ENCODE measurements at regions not wholly inside any gene's neighbourhood (a gene's known extent, or its start where the extent isn't known, plus 50 kb on each side); places are given as distances from the start of the nearest gene placed in this dataset.
"Not testable (repeated sequence)": the region's sequence is repeated elsewhere in the genome, so short reads cannot be mapped to it uniquely, and the experiment has no call there.

- no peak for ATAC-seq
- Mint-ChIP-seq H3K27ac (no peak overlapping the region), H3K9me3 (ENCODE audit: insufficient read depth) (no peaks in the 10 kb centered on the region), H3K4me3 (no peak overlapping the region), H3K36me3 (ENCODE audit: low read depth) (no peaks in the 10 kb centered on the region), H3K4me1 (ENCODE audit: low read depth) (no peaks in the 10 kb centered on the region), H3K27me3 (ENCODE audit: low read depth) (peaks cover 29% of the 10 kb centered on the region)
- ChIA-PET POLR2A (no interaction called here), CTCF (no interaction called here)
- DNase-seq, result no peak
These were observed 56.7 kb downstream of the CCDC74A start for GRCh38 chr2:131584380-131584779.

- H3K27me3 Mint-ChIP-seq (ENCODE audit: low read depth), result peaks cover 25% of the 10 kb centered on the region
- CTCF ChIA-PET, result no interaction called here
- no peaks in the 10 kb centered on the region for H3K4me1 Mint-ChIP-seq (ENCODE audit: low read depth)
- DNase-seq, result no peak
- POLR2A ChIA-PET, result no interaction called here
- ATAC-seq, result no peak
- H3K36me3 Mint-ChIP-seq (ENCODE audit: low read depth), result no peaks in the 10 kb centered on the region
- no peaks in the 10 kb centered on the region for H3K9me3 Mint-ChIP-seq (ENCODE audit: insufficient read depth)
- no peak overlapping the region for H3K4me3 Mint-ChIP-seq
- H3K27ac Mint-ChIP-seq, result no peak overlapping the region
These were observed 57.3 kb downstream of the CCDC74A start for GRCh38 chr2:131584940-131585339.

- Mint-ChIP-seq H3K4me1 (ENCODE audit: low read depth) (no peaks in the 10 kb centered on the region), H3K9me3 (ENCODE audit: insufficient read depth) (no peaks in the 10 kb centered on the region), H3K4me3 (no peak overlapping the region), H3K36me3 (ENCODE audit: low read depth) (no peaks in the 10 kb centered on the region), H3K27ac (no peak overlapping the region), H3K27me3 (ENCODE audit: low read depth) (peaks cover 13% of the 10 kb centered on the region)
- no peak for DNase-seq
- CTCF ChIA-PET, result no interaction called here
- no peak for ATAC-seq
- POLR2A ChIA-PET, result no interaction called here
These were observed 60.6 kb downstream of the CCDC74A start for GRCh38 chr2:131588152-131588873.

- H3K4me3 Mint-ChIP-seq; H3K36me3 Mint-ChIP-seq (ENCODE audit: low read depth); ATAC-seq; POLR2A ChIA-PET; H3K4me1 Mint-ChIP-seq (ENCODE audit: low read depth); H3K27ac Mint-ChIP-seq; H3K9me3 Mint-ChIP-seq (ENCODE audit: insufficient read depth); DNase-seq; CTCF ChIA-PET; H3K27me3 Mint-ChIP-seq (ENCODE audit: low read depth): not testable (repeated sequence)
These were observed 61.4 kb downstream of the CCDC74A start for GRCh38 chr2:131589126-131589525.

- Mint-ChIP-seq H3K27me3 (ENCODE audit: low read depth) (peaks cover 11% of the 10 kb centered on the region), H3K36me3 (ENCODE audit: low read depth) (no peaks in the 10 kb centered on the region), H3K4me1 (ENCODE audit: low read depth) (no peaks in the 10 kb centered on the region), H3K9me3 (ENCODE audit: insufficient read depth) (no peaks in the 10 kb centered on the region), H3K27ac (no peak overlapping the region), H3K4me3 (no peak overlapping the region)
- ATAC-seq, result no peak
- POLR2A ChIA-PET, result no interaction called here
- DNase-seq, result no peak
- CTCF ChIA-PET, result no interaction called here
These were observed 62.7 kb downstream of the CCDC74A start for GRCh38 chr2:131590366-131590765.

GRCh38 chr2:131590896-131591295 lies 63.2 kb downstream of the CCDC74A start:
- POLR2A ChIA-PET, result no interaction called here
- no peak for ATAC-seq
- no peaks in the 10 kb centered on the region for H3K36me3 Mint-ChIP-seq (ENCODE audit: low read depth)
- H3K4me1 Mint-ChIP-seq (ENCODE audit: low read depth), result no peaks in the 10 kb centered on the region
- H3K27me3 Mint-ChIP-seq (ENCODE audit: low read depth), result peaks cover 12% of the 10 kb centered on the region
- H3K9me3 Mint-ChIP-seq (ENCODE audit: insufficient read depth), result no peaks in the 10 kb centered on the region
- no peak for DNase-seq
- no peak overlapping the region for H3K27ac Mint-ChIP-seq
- CTCF ChIA-PET, result no interaction called here
- H3K4me3 Mint-ChIP-seq, result no peak overlapping the region

- peaks cover 28% of the 10 kb centered on the region for H3K27me3 Mint-ChIP-seq (ENCODE audit: low read depth)
- POLR2A ChIA-PET; H3K27ac Mint-ChIP-seq; H3K4me1 Mint-ChIP-seq (ENCODE audit: low read depth); DNase-seq; H3K4me3 Mint-ChIP-seq; ATAC-seq; H3K9me3 Mint-ChIP-seq (ENCODE audit: insufficient read depth); H3K36me3 Mint-ChIP-seq (ENCODE audit: low read depth); CTCF ChIA-PET: not testable (repeated sequence)
These were observed 68.9 kb downstream of the CCDC74A start for GRCh38 chr2:131596561-131596960.

- peaks cover 24% of the 10 kb centered on the region for H3K27me3 Mint-ChIP-seq (ENCODE audit: low read depth)
- H3K36me3 Mint-ChIP-seq (ENCODE audit: low read depth); POLR2A ChIA-PET; ATAC-seq; CTCF ChIA-PET; H3K4me3 Mint-ChIP-seq; DNase-seq; H3K9me3 Mint-ChIP-seq (ENCODE audit: insufficient read depth); H3K4me1 Mint-ChIP-seq (ENCODE audit: low read depth); H3K27ac Mint-ChIP-seq: not testable (repeated sequence)
These were observed 74.8 kb downstream of the CCDC74A start for GRCh38 chr2:131602444-131602843.

GRCh38 chr2:131604652-131605051 lies 77.0 kb downstream of the CCDC74A start:
- H3K4me3 Mint-ChIP-seq; H3K9me3 Mint-ChIP-seq (ENCODE audit: insufficient read depth): not testable (repeated sequence)

GRCh38 chr2:131606366-131606765 lies 78.7 kb downstream of the CCDC74A start:
- H3K9me3 Mint-ChIP-seq (ENCODE audit: insufficient read depth); H3K27ac Mint-ChIP-seq; POLR2A ChIA-PET; CTCF ChIA-PET; H3K36me3 Mint-ChIP-seq (ENCODE audit: low read depth); H3K4me1 Mint-ChIP-seq (ENCODE audit: low read depth); DNase-seq; H3K4me3 Mint-ChIP-seq; ATAC-seq: not testable (repeated sequence)
- H3K27me3 Mint-ChIP-seq (ENCODE audit: low read depth), result peaks cover 15% of the 10 kb centered on the region

More at GRCh38 chr2:131604652-131605051, 77.0 kb downstream of the CCDC74A start:
- peaks cover 18% of the 10 kb centered on the region for H3K27me3 Mint-ChIP-seq (ENCODE audit: low read depth)
- POLR2A ChIA-PET; H3K36me3 Mint-ChIP-seq (ENCODE audit: low read depth); H3K27ac Mint-ChIP-seq; CTCF ChIA-PET; H3K4me1 Mint-ChIP-seq (ENCODE audit: low read depth); ATAC-seq; DNase-seq: not testable (repeated sequence)

- H3K4me1 Mint-ChIP-seq (ENCODE audit: low read depth); H3K27ac Mint-ChIP-seq; CTCF ChIA-PET; POLR2A ChIA-PET; ATAC-seq; H3K9me3 Mint-ChIP-seq (ENCODE audit: insufficient read depth); H3K4me3 Mint-ChIP-seq; DNase-seq; H3K36me3 Mint-ChIP-seq (ENCODE audit: low read depth): not testable (repeated sequence)
- peaks cover 13% of the 10 kb centered on the region for H3K27me3 Mint-ChIP-seq (ENCODE audit: low read depth)
These were observed 79.4 kb downstream of the CCDC74A start for GRCh38 chr2:131607056-131607455.

GRCh38 chr2:131614539-131614938 lies 86.9 kb downstream of the CCDC74A start:
- H3K27ac Mint-ChIP-seq; POLR2A ChIA-PET; ATAC-seq; H3K9me3 Mint-ChIP-seq (ENCODE audit: insufficient read depth); H3K4me3 Mint-ChIP-seq; H3K27me3 Mint-ChIP-seq (ENCODE audit: low read depth); DNase-seq; H3K36me3 Mint-ChIP-seq (ENCODE audit: low read depth); CTCF ChIA-PET; H3K4me1 Mint-ChIP-seq (ENCODE audit: low read depth): not testable (repeated sequence)

GRCh38 chr2:131618320-131618719 lies 90.6 kb downstream of the CCDC74A start:
- POLR2A ChIA-PET; CTCF ChIA-PET; H3K27ac Mint-ChIP-seq; ATAC-seq; H3K27me3 Mint-ChIP-seq (ENCODE audit: low read depth); H3K36me3 Mint-ChIP-seq (ENCODE audit: low read depth); H3K4me3 Mint-ChIP-seq; H3K9me3 Mint-ChIP-seq (ENCODE audit: insufficient read depth); H3K4me1 Mint-ChIP-seq (ENCODE audit: low read depth); DNase-seq: not testable (repeated sequence)

Measured in activated CD8-positive, alpha-beta T cell treated with anti-CD3 and anti-CD28 coated beads, Interleukin-2, amount 10 ng/mL, durations not matched to agents 7 days and 5 days (primary cell).